ENCODE measurements at regions not wholly inside any gene's neighbourhood (a gene's known extent, or its start where the extent isn't known, plus 50 kb on each side); places are given as distances from the start of the nearest gene placed in this dataset.

- no peak overlapping the region for H3K4me3 ChIP-seq (ENCODE audit: low read depth, low read length, poor library complexity, severe bottlenecking)
- H3K27ac ChIP-seq (ENCODE audit: low read depth, low read length, poor library complexity, severe bottlenecking): no peak overlapping the region
- H3K27me3 ChIP-seq (replicated peaks; ENCODE audit: insufficient read depth, low read depth, low read length, poor library complexity): no peaks in the 10 kb centered on the region
- DNase-seq (ENCODE audit: low spot score): no peak
- no TSS peak for BruUV-seq (replicated peaks)
- no peaks in the 10 kb centered on the region for H3K4me1 ChIP-seq (ENCODE audit: insufficient read depth, low read length, poor library complexity, severe bottlenecking)
- intact Hi-C loops (cut with micrococcal nuclease; ENCODE audit: unreplicated experiment): no loop called here
- ChIA-PET POLR2A (ENCODE audit: low non-redundant PET) (no interaction called here), CTCF (no interaction called here)
- no peaks in the 10 kb centered on the region for H3K9me3 ChIP-seq (ENCODE audit: low read depth, low read length, poor library complexity, severe bottlenecking)
- TF ChIP-seq CTCF (conservative IDR thresholded peaks at IDR 0.05; ENCODE audit: low read depth, low read length) (no peak), EZH2 (IDR thresholded peaks at IDR 0.05; ENCODE audit: borderline replicate concordance, low read depth, low read length, poor library complexity, severe bottlenecking) (no peak)
- no peaks in the 10 kb centered on the region for H3K36me3 ChIP-seq (ENCODE audit: insufficient read depth, low read length, poor library complexity, severe bottlenecking)
These were observed 522.3 kb upstream of the ST8SIA4 start for GRCh38 chr5:101425339-101425859.

GRCh38 chr5:101424530-101425175 lies 521.6 kb upstream of the ST8SIA4 start:
- DNase-seq (ENCODE audit: low spot score): no peak
- Histone ChIP-seq H3K9me3 (ENCODE audit: low read depth, low read length, poor library complexity, severe bottlenecking) (no peaks in the 10 kb centered on the region), H3K4me3 (ENCODE audit: low read depth, low read length, poor library complexity, severe bottlenecking) (no peak overlapping the region), H3K36me3 (ENCODE audit: insufficient read depth, low read length, poor library complexity, severe bottlenecking) (no peaks in the 10 kb centered on the region), H3K27me3 (replicated peaks; ENCODE audit: insufficient read depth, low read depth, low read length, poor library complexity) (no peaks in the 10 kb centered on the region), H3K27ac (ENCODE audit: low read depth, low read length, poor library complexity, severe bottlenecking) (no peak overlapping the region), H3K4me1 (ENCODE audit: insufficient read depth, low read length, poor library complexity, severe bottlenecking) (no peaks in the 10 kb centered on the region)
- POLR2A ChIA-PET (ENCODE audit: low non-redundant PET): no interaction called here
- TF ChIP-seq CTCF (conservative IDR thresholded peaks at IDR 0.05; ENCODE audit: low read depth, low read length) (no peak), EZH2 (IDR thresholded peaks at IDR 0.05; ENCODE audit: borderline replicate concordance, low read depth, low read length, poor library complexity, severe bottlenecking) (no peak)
- no TSS peak for BruUV-seq (replicated peaks)
- intact Hi-C loops (cut with micrococcal nuclease; ENCODE audit: unreplicated experiment): no loop called here
- CTCF ChIA-PET: no interaction called here

GRCh38 chr5:101418713-101419118 lies 515.6 kb upstream of the ST8SIA4 start:
- CTCF ChIA-PET: no interaction called here
- H3K27ac ChIP-seq (ENCODE audit: low read depth, low read length, poor library complexity, severe bottlenecking): no peak overlapping the region

More at GRCh38 chr5:101418713-101419118, 515.6 kb upstream of the ST8SIA4 start:
- POLR2A ChIA-PET (ENCODE audit: low non-redundant PET): no interaction called here
- DNase-seq (ENCODE audit: low spot score): no peak
- Histone ChIP-seq H3K4me3 (ENCODE audit: low read depth, low read length, poor library complexity, severe bottlenecking) (no peak overlapping the region), H3K9me3 (ENCODE audit: low read depth, low read length, poor library complexity, severe bottlenecking) (no peaks in the 10 kb centered on the region), H3K36me3 (ENCODE audit: insufficient read depth, low read length, poor library complexity, severe bottlenecking) (no peaks in the 10 kb centered on the region), H3K4me1 (ENCODE audit: insufficient read depth, low read length, poor library complexity, severe bottlenecking) (no peaks in the 10 kb centered on the region), H3K27me3 (replicated peaks; ENCODE audit: insufficient read depth, low read depth, low read length, poor library complexity) (no peaks in the 10 kb centered on the region)
- intact Hi-C loops (cut with micrococcal nuclease; ENCODE audit: unreplicated experiment): no loop called here
- no TSS peak for BruUV-seq (replicated peaks)
- TF ChIP-seq CTCF (conservative IDR thresholded peaks at IDR 0.05; ENCODE audit: low read depth, low read length): no peak
- no peak for TF ChIP-seq EZH2 (IDR thresholded peaks at IDR 0.05; ENCODE audit: borderline replicate concordance, low read depth, low read length, poor library complexity, severe bottlenecking)

Measured in A673 (cell line).